Astrocyte (in vitro differentiated cells and primary cell): ENCODE measurements at regions not wholly inside any gene's neighbourhood (a gene's known extent, or its start where the extent isn't known, plus 50 kb on each side); places are given as distances from the start of the nearest gene placed in this dataset.

ENCODE experiments used
- EZH2 ChIP-seq: IDR thresholded peaks from 2 replicates; pipeline ENCODE4 v1.6.1; 2012; ENCODE audit warnings: mild to moderate bottlenecking, low read length, inconsistent platforms; ENCODE audit not compliant: insufficient read depth
- TF ChIP-seq, protein P1 (sequence below): IDR thresholded peaks from 2 replicates; pipeline ENCODE4 v1.5.1; 2011; ENCODE audit warnings: low read depth, mild to moderate bottlenecking, inconsistent platforms, low read length, moderate library complexity; ENCODE audit not compliant: insufficient read depth

DNA sequence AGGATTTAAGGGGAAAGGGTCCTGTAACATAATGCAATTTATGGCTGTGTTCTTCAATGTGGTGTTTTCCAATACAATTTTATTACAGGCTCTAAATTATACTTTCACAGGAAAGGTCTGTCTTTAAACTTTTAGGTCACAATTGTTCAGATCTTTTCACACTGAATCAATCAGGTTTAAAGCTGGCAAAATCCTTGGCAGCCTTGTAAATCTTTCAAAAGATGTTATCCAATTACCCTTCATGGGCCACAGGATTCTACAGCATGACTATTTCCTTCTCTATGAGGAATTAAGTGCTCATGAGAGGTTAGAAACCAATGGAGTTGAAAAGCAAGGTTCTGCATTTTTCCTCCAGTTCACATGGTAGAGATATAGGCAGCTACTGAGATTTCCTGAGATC lies 211.5 kb upstream of the MIR17HG start:
- TF ChIP-seq, protein P1, sequence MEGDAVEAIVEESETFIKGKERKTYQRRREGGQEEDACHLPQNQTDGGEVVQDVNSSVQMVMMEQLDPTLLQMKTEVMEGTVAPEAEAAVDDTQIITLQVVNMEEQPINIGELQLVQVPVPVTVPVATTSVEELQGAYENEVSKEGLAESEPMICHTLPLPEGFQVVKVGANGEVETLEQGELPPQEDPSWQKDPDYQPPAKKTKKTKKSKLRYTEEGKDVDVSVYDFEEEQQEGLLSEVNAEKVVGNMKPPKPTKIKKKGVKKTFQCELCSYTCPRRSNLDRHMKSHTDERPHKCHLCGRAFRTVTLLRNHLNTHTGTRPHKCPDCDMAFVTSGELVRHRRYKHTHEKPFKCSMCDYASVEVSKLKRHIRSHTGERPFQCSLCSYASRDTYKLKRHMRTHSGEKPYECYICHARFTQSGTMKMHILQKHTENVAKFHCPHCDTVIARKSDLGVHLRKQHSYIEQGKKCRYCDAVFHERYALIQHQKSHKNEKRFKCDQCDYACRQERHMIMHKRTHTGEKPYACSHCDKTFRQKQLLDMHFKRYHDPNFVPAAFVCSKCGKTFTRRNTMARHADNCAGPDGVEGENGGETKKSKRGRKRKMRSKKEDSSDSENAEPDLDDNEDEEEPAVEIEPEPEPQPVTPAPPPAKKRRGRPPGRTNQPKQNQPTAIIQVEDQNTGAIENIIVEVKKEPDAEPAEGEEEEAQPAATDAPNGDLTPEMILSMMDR, result no peak
- no peak for TF ChIP-seq EZH2
